ENCODE measurements at regions not wholly inside any gene's neighbourhood (a gene's known extent, or its start where the extent isn't known, plus 50 kb on each side); places are given as distances from the start of the nearest gene placed in this dataset.

GRCh38 chrX:63466690-63467089 is 115.6 kb upstream of the SPIN4 start:
- H3K9ac ChIP-seq (ENCODE audit: low read length): no peak overlapping the region
- no peak overlapping the region for H3K4me3 ChIP-seq (ENCODE audit: low read length)
- H3K4me1 ChIP-seq (ENCODE audit: control insufficient read depth, insufficient read depth, low read length): no peaks in the 10 kb centered on the region
- no peaks in the 10 kb centered on the region for H3K27me3 ChIP-seq (replicated peaks; ENCODE audit: control insufficient read depth, insufficient read depth, low read length)
- peaks cover 28% of the 10 kb centered on the region for H3K9me3 ChIP-seq (ENCODE audit: control insufficient read depth, low read length)
- no peaks in the 10 kb centered on the region for H3K36me3 ChIP-seq (ENCODE audit: control insufficient read depth, insufficient read depth, low read length, severe bottlenecking)
- DNase-seq (ENCODE audit: low read depth): no peak

DNA sequence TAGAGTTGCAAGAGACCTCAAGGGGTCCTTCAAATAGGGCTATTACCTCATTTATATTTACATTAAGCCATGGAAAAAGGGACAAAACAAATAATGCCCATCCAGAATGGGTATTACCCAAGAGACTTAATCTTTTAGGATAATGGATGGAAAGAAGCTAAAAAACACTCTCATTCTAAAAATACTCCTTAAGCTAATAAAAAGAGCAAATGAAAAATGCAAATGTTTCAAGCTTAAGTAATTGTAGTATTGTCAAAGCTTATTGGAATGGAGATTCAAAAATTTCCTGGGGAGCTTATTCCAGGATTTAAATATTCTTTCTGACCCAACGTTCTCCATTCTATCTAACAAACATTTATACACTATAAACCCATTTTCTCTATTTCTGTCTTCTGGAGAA is 107.8 kb upstream of the SPIN4 start:
- no peak for DNase-seq (ENCODE audit: low read depth)
- H3K4me1 ChIP-seq (ENCODE audit: control insufficient read depth, insufficient read depth, low read length): no peaks in the 10 kb centered on the region
- H3K36me3 ChIP-seq (ENCODE audit: control insufficient read depth, insufficient read depth, low read length, severe bottlenecking): no peaks in the 10 kb centered on the region
- H3K9ac ChIP-seq (ENCODE audit: low read length): no peak overlapping the region
- H3K9me3 ChIP-seq (ENCODE audit: control insufficient read depth, low read length): peaks cover 13% of the 10 kb centered on the region
- no peaks in the 10 kb centered on the region for H3K27me3 ChIP-seq (replicated peaks; ENCODE audit: control insufficient read depth, insufficient read depth, low read length)
- H3K4me3 ChIP-seq (ENCODE audit: low read length): no peak overlapping the region

GRCh38 chrX:63453571-63453970 is 102.4 kb upstream of the SPIN4 start:
- no peaks in the 10 kb centered on the region for H3K27me3 ChIP-seq (replicated peaks; ENCODE audit: control insufficient read depth, insufficient read depth, low read length)

GRCh38 chrX:63441717-63442116 is 90.6 kb upstream of the SPIN4 start:
- no peak for DNase-seq (ENCODE audit: low read depth)
- Histone ChIP-seq H3K9ac (ENCODE audit: low read length) (no peak overlapping the region), H3K9me3 (ENCODE audit: control insufficient read depth, low read length) (peaks cover 2% of the 10 kb centered on the region)

More at GRCh38 chrX:63453571-63453970, 102.4 kb upstream of the SPIN4 start:
- no peak for DNase-seq (ENCODE audit: low read depth)
- Histone ChIP-seq H3K4me3 (ENCODE audit: low read length) (no peak overlapping the region), H3K36me3 (ENCODE audit: control insufficient read depth, insufficient read depth, low read length, severe bottlenecking) (no peaks in the 10 kb centered on the region), H3K9me3 (ENCODE audit: control insufficient read depth, low read length) (peaks cover 24% of the 10 kb centered on the region), H3K4me1 (ENCODE audit: control insufficient read depth, insufficient read depth, low read length) (no peaks in the 10 kb centered on the region), H3K9ac (ENCODE audit: low read length) (no peak overlapping the region)

GRCh38 chrX:63439580-63439979 is 88.4 kb upstream of the SPIN4 start:
- Histone ChIP-seq H3K4me1 (ENCODE audit: control insufficient read depth, insufficient read depth, low read length) (no peaks in the 10 kb centered on the region), H3K36me3 (ENCODE audit: control insufficient read depth, insufficient read depth, low read length, severe bottlenecking) (no peaks in the 10 kb centered on the region), H3K27me3 (replicated peaks; ENCODE audit: control insufficient read depth, insufficient read depth, low read length) (no peaks in the 10 kb centered on the region), H3K4me3 (ENCODE audit: low read length) (no peak overlapping the region), H3K9ac (ENCODE audit: low read length) (no peak overlapping the region), H3K9me3 (ENCODE audit: control insufficient read depth, low read length) (peaks cover 2% of the 10 kb centered on the region)
- DNase-seq (ENCODE audit: low read depth): no peak

More at GRCh38 chrX:63441717-63442116, 90.6 kb upstream of the SPIN4 start:
- Histone ChIP-seq H3K27me3 (replicated peaks; ENCODE audit: control insufficient read depth, insufficient read depth, low read length) (no peaks in the 10 kb centered on the region), H3K36me3 (ENCODE audit: control insufficient read depth, insufficient read depth, low read length, severe bottlenecking) (no peaks in the 10 kb centered on the region), H3K4me3 (ENCODE audit: low read length) (no peak overlapping the region), H3K4me1 (ENCODE audit: control insufficient read depth, insufficient read depth, low read length) (no peaks in the 10 kb centered on the region)

- no peaks in the 10 kb centered on the region for H3K9me3 ChIP-seq (ENCODE audit: control insufficient read depth, low read length)
- H3K4me3 ChIP-seq (ENCODE audit: low read length): no peak overlapping the region
- H3K36me3 ChIP-seq (ENCODE audit: control insufficient read depth, insufficient read depth, low read length, severe bottlenecking): no peaks in the 10 kb centered on the region
- H3K4me1 ChIP-seq (ENCODE audit: control insufficient read depth, insufficient read depth, low read length): no peaks in the 10 kb centered on the region
- H3K27me3 ChIP-seq (replicated peaks; ENCODE audit: control insufficient read depth, insufficient read depth, low read length): no peaks in the 10 kb centered on the region
- no peak overlapping the region for H3K9ac ChIP-seq (ENCODE audit: low read length)
- DNase-seq (ENCODE audit: low read depth): no peak
Observed at GRCh38 chrX:63436865-63437264, 85.7 kb upstream of the SPIN4 start.

GRCh38 chrX:63434665-63435064 is 83.5 kb upstream of the SPIN4 start:
- H3K9ac ChIP-seq (ENCODE audit: low read length): no peak overlapping the region
- no peak overlapping the region for H3K4me3 ChIP-seq (ENCODE audit: low read length)
- H3K9me3 ChIP-seq (ENCODE audit: control insufficient read depth, low read length): no peaks in the 10 kb centered on the region
- H3K4me1 ChIP-seq (ENCODE audit: control insufficient read depth, insufficient read depth, low read length): no peaks in the 10 kb centered on the region
- H3K36me3 ChIP-seq (ENCODE audit: control insufficient read depth, insufficient read depth, low read length, severe bottlenecking): no peaks in the 10 kb centered on the region
- no peaks in the 10 kb centered on the region for H3K27me3 ChIP-seq (replicated peaks; ENCODE audit: control insufficient read depth, insufficient read depth, low read length)
- no peak for DNase-seq (ENCODE audit: low read depth)

- Histone ChIP-seq H3K4me3 (ENCODE audit: low read length) (no peak overlapping the region), H3K4me1 (ENCODE audit: control insufficient read depth, insufficient read depth, low read length) (no peaks in the 10 kb centered on the region), H3K27me3 (replicated peaks; ENCODE audit: control insufficient read depth, insufficient read depth, low read length) (no peaks in the 10 kb centered on the region), H3K9ac (ENCODE audit: low read length) (no peak overlapping the region), H3K9me3 (ENCODE audit: control insufficient read depth, low read length) (no peaks in the 10 kb centered on the region), H3K36me3 (ENCODE audit: control insufficient read depth, insufficient read depth, low read length, severe bottlenecking) (no peaks in the 10 kb centered on the region)
- DNase-seq (ENCODE audit: low read depth): no peak
Observed at GRCh38 chrX:63434206-63434605, 83.1 kb upstream of the SPIN4 start.

DNA sequence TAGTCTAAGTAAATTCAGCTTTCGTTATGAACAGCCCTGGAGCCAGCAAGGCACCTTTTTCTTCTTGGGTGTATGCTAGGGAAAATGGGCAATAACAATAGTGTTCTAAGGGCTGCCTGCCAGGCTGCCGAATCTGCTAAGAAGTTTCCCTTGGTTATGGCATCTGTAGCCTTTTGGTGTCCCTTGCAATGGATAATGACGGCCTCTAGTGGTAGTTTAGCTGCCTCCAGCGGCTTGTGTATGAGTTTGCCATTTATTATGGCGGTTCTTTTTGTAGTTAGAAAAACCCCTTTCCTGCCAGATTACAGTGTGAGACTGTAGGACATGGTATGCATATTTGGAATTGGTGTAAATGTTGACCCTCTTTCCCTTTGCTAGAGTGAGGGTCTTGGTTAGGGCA is 78.9 kb upstream of the SPIN4 start:
- H3K4me1 ChIP-seq (ENCODE audit: control insufficient read depth, insufficient read depth, low read length): no peaks in the 10 kb centered on the region
- no peak for DNase-seq (ENCODE audit: low read depth)
- no peaks in the 10 kb centered on the region for H3K9me3 ChIP-seq (ENCODE audit: control insufficient read depth, low read length)
- no peak overlapping the region for H3K9ac ChIP-seq (ENCODE audit: low read length)
- no peaks in the 10 kb centered on the region for H3K27me3 ChIP-seq (replicated peaks; ENCODE audit: control insufficient read depth, insufficient read depth, low read length)
- no peak overlapping the region for H3K4me3 ChIP-seq (ENCODE audit: low read length)
- no peaks in the 10 kb centered on the region for H3K36me3 ChIP-seq (ENCODE audit: control insufficient read depth, insufficient read depth, low read length, severe bottlenecking)

- Histone ChIP-seq H3K36me3 (ENCODE audit: control insufficient read depth, insufficient read depth, low read length, severe bottlenecking) (no peaks in the 10 kb centered on the region), H3K4me3 (ENCODE audit: low read length) (no peak overlapping the region), H3K9me3 (ENCODE audit: control insufficient read depth, low read length) (no peaks in the 10 kb centered on the region), H3K9ac (ENCODE audit: low read length) (no peak overlapping the region), H3K4me1 (ENCODE audit: control insufficient read depth, insufficient read depth, low read length) (no peaks in the 10 kb centered on the region), H3K27me3 (replicated peaks; ENCODE audit: control insufficient read depth, insufficient read depth, low read length) (no peaks in the 10 kb centered on the region)
- no peak for DNase-seq (ENCODE audit: low read depth)
Observed at GRCh38 chrX:63428348-63428747, 77.2 kb upstream of the SPIN4 start.

- H3K4me1 ChIP-seq (ENCODE audit: control insufficient read depth, insufficient read depth, low read length): no peaks in the 10 kb centered on the region
- no peaks in the 10 kb centered on the region for H3K9me3 ChIP-seq (ENCODE audit: control insufficient read depth, low read length)
- no peak overlapping the region for H3K4me3 ChIP-seq (ENCODE audit: low read length)
- H3K27me3 ChIP-seq (replicated peaks; ENCODE audit: control insufficient read depth, insufficient read depth, low read length): no peaks in the 10 kb centered on the region
- H3K9ac ChIP-seq (ENCODE audit: low read length): no peak overlapping the region
- no peaks in the 10 kb centered on the region for H3K36me3 ChIP-seq (ENCODE audit: control insufficient read depth, insufficient read depth, low read length, severe bottlenecking)
- no peak for DNase-seq (ENCODE audit: low read depth)
Observed at GRCh38 chrX:63426519-63426918, 75.4 kb upstream of the SPIN4 start.

GRCh38 chrX:63424063-63424462 is 72.9 kb upstream of the SPIN4 start:
- DNase-seq (ENCODE audit: low read depth): no peak
- Histone ChIP-seq H3K27me3 (replicated peaks; ENCODE audit: control insufficient read depth, insufficient read depth, low read length) (no peaks in the 10 kb centered on the region), H3K4me3 (ENCODE audit: low read length) (no peak overlapping the region), H3K36me3 (ENCODE audit: control insufficient read depth, insufficient read depth, low read length, severe bottlenecking) (no peaks in the 10 kb centered on the region), H3K9me3 (ENCODE audit: control insufficient read depth, low read length) (no peaks in the 10 kb centered on the region), H3K9ac (ENCODE audit: low read length) (no peak overlapping the region), H3K4me1 (ENCODE audit: control insufficient read depth, insufficient read depth, low read length) (no peaks in the 10 kb centered on the region)

All from adipocyte (in vitro differentiated cells).